ENCODE measurements at regions not wholly inside any gene's neighbourhood (a gene's known extent, or its start where the extent isn't known, plus 50 kb on each side); places are given as distances from the start of the nearest gene placed in this dataset.

DNA sequence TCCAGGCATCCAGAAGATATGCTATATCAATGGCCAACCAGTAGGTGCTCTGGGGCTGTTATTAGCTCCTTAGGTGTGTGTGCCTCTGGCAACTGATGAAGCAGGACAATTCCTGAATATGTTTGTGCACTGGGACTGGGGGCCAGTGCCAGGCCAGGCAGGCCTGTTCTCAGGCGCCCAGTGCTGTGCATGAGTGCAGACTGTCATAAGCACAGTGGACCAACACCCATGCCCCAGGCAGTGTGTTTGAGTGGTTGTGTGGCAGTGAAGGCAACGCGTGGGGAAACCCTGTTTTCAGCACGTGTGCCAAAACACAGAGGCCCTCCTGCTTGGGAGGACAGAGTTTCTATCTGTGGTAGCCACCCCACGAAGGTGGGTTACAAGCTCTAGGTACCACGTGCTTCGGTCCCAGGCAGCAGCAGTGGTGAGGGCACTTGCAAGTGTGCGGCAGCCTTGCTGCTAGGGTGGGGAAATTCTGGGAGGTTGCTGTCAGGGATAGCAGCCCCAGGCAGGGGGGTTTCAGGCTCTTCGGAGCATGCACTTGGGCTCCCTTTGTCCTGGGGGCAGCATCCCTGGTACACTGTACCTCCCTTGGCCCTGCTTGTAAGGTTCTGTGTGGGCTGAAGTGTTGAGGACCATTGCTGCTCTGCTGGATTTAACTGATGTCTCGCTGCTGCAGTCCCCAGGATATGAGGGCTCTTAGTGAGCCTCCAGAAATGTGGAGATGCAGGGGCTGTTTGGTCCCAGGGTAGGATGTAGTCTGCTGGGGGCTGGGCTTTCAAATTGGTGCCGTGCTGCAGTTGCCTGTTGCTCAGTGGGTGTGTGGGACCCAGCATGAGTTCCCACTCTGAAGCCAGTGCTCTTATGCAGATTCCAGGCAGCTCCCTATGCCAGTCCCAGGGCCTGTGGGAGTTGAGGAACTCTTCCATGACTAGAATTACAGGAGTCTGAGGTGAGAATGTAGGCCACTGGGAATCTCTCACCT, 280.9 kb downstream of the RPRM start:
- TF ChIP-seq, protein P1, sequence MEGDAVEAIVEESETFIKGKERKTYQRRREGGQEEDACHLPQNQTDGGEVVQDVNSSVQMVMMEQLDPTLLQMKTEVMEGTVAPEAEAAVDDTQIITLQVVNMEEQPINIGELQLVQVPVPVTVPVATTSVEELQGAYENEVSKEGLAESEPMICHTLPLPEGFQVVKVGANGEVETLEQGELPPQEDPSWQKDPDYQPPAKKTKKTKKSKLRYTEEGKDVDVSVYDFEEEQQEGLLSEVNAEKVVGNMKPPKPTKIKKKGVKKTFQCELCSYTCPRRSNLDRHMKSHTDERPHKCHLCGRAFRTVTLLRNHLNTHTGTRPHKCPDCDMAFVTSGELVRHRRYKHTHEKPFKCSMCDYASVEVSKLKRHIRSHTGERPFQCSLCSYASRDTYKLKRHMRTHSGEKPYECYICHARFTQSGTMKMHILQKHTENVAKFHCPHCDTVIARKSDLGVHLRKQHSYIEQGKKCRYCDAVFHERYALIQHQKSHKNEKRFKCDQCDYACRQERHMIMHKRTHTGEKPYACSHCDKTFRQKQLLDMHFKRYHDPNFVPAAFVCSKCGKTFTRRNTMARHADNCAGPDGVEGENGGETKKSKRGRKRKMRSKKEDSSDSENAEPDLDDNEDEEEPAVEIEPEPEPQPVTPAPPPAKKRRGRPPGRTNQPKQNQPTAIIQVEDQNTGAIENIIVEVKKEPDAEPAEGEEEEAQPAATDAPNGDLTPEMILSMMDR (IDR thresholded peaks at IDR 0.05): no peak
- TF ChIP-seq, protein P2, sequence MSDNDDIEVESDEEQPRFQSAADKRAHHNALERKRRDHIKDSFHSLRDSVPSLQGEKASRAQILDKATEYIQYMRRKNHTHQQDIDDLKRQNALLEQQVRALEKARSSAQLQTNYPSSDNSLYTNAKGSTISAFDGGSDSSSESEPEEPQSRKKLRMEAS (IDR thresholded peaks at IDR 0.05; ENCODE audit: low read depth): no peak
- no peak for TF ChIP-seq ELF1 (IDR thresholded peaks at IDR 0.05)
- TF ChIP-seq, protein P3, sequence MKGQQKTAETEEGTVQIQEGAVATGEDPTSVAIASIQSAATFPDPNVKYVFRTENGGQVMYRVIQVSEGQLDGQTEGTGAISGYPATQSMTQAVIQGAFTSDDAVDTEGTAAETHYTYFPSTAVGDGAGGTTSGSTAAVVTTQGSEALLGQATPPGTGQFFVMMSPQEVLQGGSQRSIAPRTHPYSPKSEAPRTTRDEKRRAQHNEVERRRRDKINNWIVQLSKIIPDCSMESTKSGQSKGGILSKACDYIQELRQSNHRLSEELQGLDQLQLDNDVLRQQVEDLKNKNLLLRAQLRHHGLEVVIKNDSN (IDR thresholded peaks at IDR 0.05; ENCODE audit: borderline replicate concordance, low read depth): no peak
- no peak for TF ChIP-seq RFX5 (IDR thresholded peaks at IDR 0.05; ENCODE audit: low read length)
- TF ChIP-seq MXI1 (IDR thresholded peaks at IDR 0.05; ENCODE audit: low read depth, low read length): no peak
